ENCODE measurements at regions not wholly inside any gene's neighbourhood (a gene's known extent, or its start where the extent isn't known, plus 50 kb on each side); places are given as distances from the start of the nearest gene placed in this dataset.

GRCh38 chr4:58205446-58206235 is 1095.5 kb upstream of the IGFBP7 start:
- DNase-seq (ENCODE audit: low read depth, low spot score), result no peak

GRCh38 chr4:58192217-58192616 is 1082.0 kb upstream of the IGFBP7 start:
- DNase-seq (ENCODE audit: low read depth, low spot score), result no peak

- no peak for DNase-seq (ENCODE audit: low read depth, low spot score)
Measured at GRCh38 chr4:58191109-58191508, 1080.9 kb upstream of the IGFBP7 start.

- no peak for DNase-seq (ENCODE audit: low read depth, low spot score)
Measured at GRCh38 chr4:58188316-58188715, 1078.1 kb upstream of the IGFBP7 start.

- no peak for DNase-seq (ENCODE audit: low read depth, low spot score)
Measured at GRCh38 chr4:58175024-58175423, 1064.8 kb upstream of the IGFBP7 start.

GRCh38 chr4:58166490-58166889 is 1056.3 kb upstream of the IGFBP7 start:
- DNase-seq (ENCODE audit: low read depth, low spot score), result no peak

- DNase-seq (ENCODE audit: low read depth, low spot score), result no peak
Measured at GRCh38 chr4:58163156-58163555, 1053.0 kb upstream of the IGFBP7 start.

- DNase-seq (ENCODE audit: low read depth, low spot score), result no peak
Measured at GRCh38 chr4:58149404-58150085, 1039.4 kb upstream of the IGFBP7 start.

GRCh38 chr4:58144721-58145120 is 1034.5 kb upstream of the IGFBP7 start:
- no peak for DNase-seq (ENCODE audit: low read depth, low spot score)

GRCh38 chr4:58138786-58139668 is 1028.8 kb upstream of the IGFBP7 start:
- no peak for DNase-seq (ENCODE audit: low read depth, low spot score)

- DNase-seq (ENCODE audit: low read depth, low spot score), result no peak
Measured at GRCh38 chr4:58136604-58137003, 1026.4 kb upstream of the IGFBP7 start.

GRCh38 chr4:58127680-58128079 is 1017.5 kb upstream of the IGFBP7 start:
- DNase-seq (ENCODE audit: low read depth, low spot score), result no peak

GRCh38 chr4:58119298-58119697 is 1009.1 kb upstream of the IGFBP7 start:
- DNase-seq (ENCODE audit: low read depth, low spot score), result no peak

GRCh38 chr4:58113126-58113525 is 1002.9 kb upstream of the IGFBP7 start:
- DNase-seq (ENCODE audit: low read depth, low spot score), result no peak

GRCh38 chr4:58111818-58112217 is 1001.6 kb upstream of the IGFBP7 start:
- no peak for DNase-seq (ENCODE audit: low read depth, low spot score)

- DNase-seq (ENCODE audit: low read depth, low spot score), result no peak
Measured at GRCh38 chr4:58093352-58093751, 983.2 kb upstream of the IGFBP7 start.

- no peak for DNase-seq (ENCODE audit: low read depth, low spot score)
Measured at GRCh38 chr4:58090539-58090938, 980.4 kb upstream of the IGFBP7 start.

- no peak for DNase-seq (ENCODE audit: low read depth, low spot score)
Measured at GRCh38 chr4:58081356-58081755, 971.2 kb upstream of the IGFBP7 start.

GRCh38 chr4:58075724-58076123 is 965.5 kb upstream of the IGFBP7 start:
- DNase-seq (ENCODE audit: low read depth, low spot score), result no peak

GRCh38 chr4:58074382-58074781 is 964.2 kb upstream of the IGFBP7 start:
- no peak for DNase-seq (ENCODE audit: low read depth, low spot score)

GRCh38 chr4:58070726-58071125 is 960.5 kb upstream of the IGFBP7 start:
- DNase-seq (ENCODE audit: low read depth, low spot score), result no peak

GRCh38 chr4:58064653-58065052 is 954.5 kb upstream of the IGFBP7 start:
- no peak for DNase-seq (ENCODE audit: low read depth, low spot score)

Measured in brain pericyte (primary cell).